ENCODE measurements at regions not wholly inside any gene's neighbourhood (a gene's known extent, or its start where the extent isn't known, plus 50 kb on each side); places are given as distances from the start of the nearest gene placed in this dataset.

DNA sequence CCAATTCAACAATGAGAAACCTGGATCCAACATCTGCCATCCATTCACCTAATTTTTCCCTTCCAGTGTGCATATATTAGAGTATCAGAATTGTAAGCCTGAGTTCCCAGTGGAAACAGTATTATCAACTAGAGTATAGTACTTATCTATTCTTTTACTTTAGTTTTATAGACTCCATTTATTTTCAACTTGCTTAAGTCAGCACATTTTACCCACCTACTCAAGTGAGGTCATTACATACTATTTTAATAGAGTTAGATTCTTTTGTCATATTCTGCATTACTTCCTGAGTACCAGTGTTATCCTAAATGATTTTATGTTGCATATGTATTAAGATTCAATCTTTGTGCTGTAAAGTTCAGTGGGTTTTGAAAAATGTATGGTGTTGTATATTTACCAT is 1393.3 kb downstream of the MAT2B start:
- no peak overlapping the region for H3K4me3 ChIP-seq
- no peaks in the 10 kb centered on the region for H3K27me3 ChIP-seq
- H3K4me1 ChIP-seq (replicated peaks in 1 of 2): no peaks in the 10 kb centered on the region
- intact Hi-C loops (cut with DNase I): no loop called here
- no peaks in the 10 kb centered on the region for H3K9me3 ChIP-seq (replicated peaks in 1 of 3)
- no peak overlapping the region for H3K27ac ChIP-seq
- H3K36me3 ChIP-seq (replicated peaks in 1 of 2): no peaks in the 10 kb centered on the region
- no peak for TF ChIP-seq CTCF (IDR thresholded peaks at IDR 0.05)
- no peak for TF ChIP-seq POLR2A (IDR thresholded peaks at IDR 0.05)
- DNase-seq: no peak

DNA sequence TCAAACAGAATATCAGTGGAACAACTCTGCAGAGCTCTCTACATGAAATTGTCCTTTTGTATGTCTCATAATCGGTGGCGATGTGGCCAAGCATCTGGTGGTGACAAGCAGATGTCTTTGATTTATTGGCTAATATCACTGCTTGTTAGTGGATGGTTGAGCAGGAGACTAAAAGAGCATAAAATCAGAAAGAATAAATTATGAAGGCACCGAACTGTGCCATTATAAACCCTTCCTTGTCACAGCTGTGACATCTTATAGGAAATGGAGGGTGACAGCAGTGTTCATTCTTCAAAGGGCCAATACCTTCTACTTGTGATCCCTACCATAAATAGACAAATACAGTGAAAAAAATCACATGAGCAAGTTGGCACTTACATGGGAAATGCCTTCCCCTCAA is 1404.3 kb downstream of the MAT2B start:
- Histone ChIP-seq H3K36me3 (replicated peaks in 1 of 2) (no peaks in the 10 kb centered on the region), H3K27me3 (no peaks in the 10 kb centered on the region), H3K9me3 (replicated peaks in 1 of 3) (peaks cover 0 to 3% (median 0%) of the 10 kb centered on the region in 3 donors), H3K4me3 (no peak overlapping the region), H3K27ac (no peak overlapping the region), H3K4me1 (replicated peaks in 1 of 2) (no peaks in the 10 kb centered on the region)
- TF ChIP-seq CTCF (IDR thresholded peaks at IDR 0.05) (no peak), POLR2A (IDR thresholded peaks at IDR 0.05) (no peak)
- intact Hi-C loops (cut with DNase I): no loop called here
- WGBS, 4 donors: 70 to 73% (median 72%) methylated on average over 3 of the region's 3 CpGs
- no peak for DNase-seq

- no peak for DNase-seq
- H3K4me3 ChIP-seq: no peak overlapping the region
- H3K36me3 ChIP-seq (replicated peaks in 1 of 2): no peaks in the 10 kb centered on the region
- H3K27ac ChIP-seq: no peak overlapping the region
- peaks cover 0 to 8% (median 0%) of the 10 kb centered on the region in 3 donors for H3K9me3 ChIP-seq (replicated peaks in 1 of 3)
- intact Hi-C loops (cut with DNase I): no loop called here
- TF ChIP-seq CTCF (IDR thresholded peaks at IDR 0.05): no peak
- no peak for TF ChIP-seq POLR2A (IDR thresholded peaks at IDR 0.05)
- no peaks in the 10 kb centered on the region for H3K27me3 ChIP-seq
- no peaks in the 10 kb centered on the region for H3K4me1 ChIP-seq (replicated peaks in 1 of 2)
Measured at GRCh38 chr5:164921722-164922121, 1416.3 kb downstream of the MAT2B start.

GRCh38 chr5:164934039-164934438 is 1428.6 kb downstream of the MAT2B start:
- Histone ChIP-seq H3K27me3 (no peaks in the 10 kb centered on the region), H3K27ac (no peak overlapping the region), H3K9me3 (replicated peaks in 1 of 3) (no peaks in the 10 kb centered on the region), H3K36me3 (replicated peaks in 1 of 2) (no peaks in the 10 kb centered on the region), H3K4me3 (no peak overlapping the region), H3K4me1 (replicated peaks in 1 of 2) (no peaks in the 10 kb centered on the region)
- 81 to 96% (median 87%) methylated on average over 4 to 7 of the region's 7 CpGs for WGBS, 4 donors
- no peak for DNase-seq
- TF ChIP-seq CTCF (IDR thresholded peaks at IDR 0.05) (no peak), POLR2A (IDR thresholded peaks at IDR 0.05) (no peak)
- intact Hi-C loops (cut with DNase I): no loop called here
